NB4 (cell line): ENCODE measurements at regions not wholly inside any gene's neighbourhood (a gene's known extent, or its start where the extent isn't known, plus 50 kb on each side); places are given as distances from the start of the nearest gene placed in this dataset.

Experiments used
- POLR2A ChIP-seq: IDR thresholded peaks from 2 replicates; pipeline ENCODE4 v1.6.1; 2011; ENCODE audit warnings: mild to moderate bottlenecking; ENCODE audit not compliant: insufficient read length; ENCODE audit errors: extremely low read depth
- TF ChIP-seq, protein P1 (sequence below): IDR thresholded peaks from one replicate; pipeline ENCODE4 v1.5.1; 2012; ENCODE audit warnings: low read depth, low read length
- TF ChIP-seq, protein P2 (sequence below): IDR thresholded peaks from 2 replicates; pipeline ENCODE4 v1.6.1; 2011; ENCODE audit warnings: low read depth, low read length

DNA sequence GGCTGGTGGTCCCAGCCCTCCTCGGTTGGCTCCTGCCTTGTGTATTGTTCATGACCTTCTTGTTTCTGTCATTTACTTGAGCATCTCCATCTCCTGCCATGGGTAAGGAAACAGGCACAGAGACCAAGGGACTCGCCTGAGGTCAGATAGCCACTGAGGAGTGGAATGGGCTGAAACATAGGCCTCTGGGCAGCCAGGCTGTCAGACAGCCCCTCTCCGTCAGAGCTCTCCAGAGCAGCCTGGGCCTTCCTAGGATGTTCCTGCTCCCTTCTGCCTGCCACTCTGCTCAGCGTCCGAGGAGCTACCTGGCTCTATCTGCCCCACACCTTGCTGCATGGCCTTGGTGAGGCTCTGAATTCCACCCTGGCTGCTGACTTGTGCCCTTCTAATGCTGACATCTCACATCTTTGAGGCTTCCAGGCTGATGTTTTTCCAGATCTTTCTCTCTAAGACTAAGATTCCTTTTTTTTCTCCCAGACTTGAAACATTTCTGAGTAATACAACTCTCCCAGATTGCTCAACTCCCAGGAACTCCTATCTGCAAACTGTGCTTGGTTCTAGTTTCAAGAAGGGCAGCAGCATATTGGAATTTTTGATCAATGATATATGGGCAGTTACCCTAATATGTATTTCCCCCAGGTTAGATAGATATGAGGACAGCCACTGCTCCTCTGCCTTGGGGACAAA, 67.7 kb downstream of the MCFD2 start:
- TF ChIP-seq, protein P1, sequence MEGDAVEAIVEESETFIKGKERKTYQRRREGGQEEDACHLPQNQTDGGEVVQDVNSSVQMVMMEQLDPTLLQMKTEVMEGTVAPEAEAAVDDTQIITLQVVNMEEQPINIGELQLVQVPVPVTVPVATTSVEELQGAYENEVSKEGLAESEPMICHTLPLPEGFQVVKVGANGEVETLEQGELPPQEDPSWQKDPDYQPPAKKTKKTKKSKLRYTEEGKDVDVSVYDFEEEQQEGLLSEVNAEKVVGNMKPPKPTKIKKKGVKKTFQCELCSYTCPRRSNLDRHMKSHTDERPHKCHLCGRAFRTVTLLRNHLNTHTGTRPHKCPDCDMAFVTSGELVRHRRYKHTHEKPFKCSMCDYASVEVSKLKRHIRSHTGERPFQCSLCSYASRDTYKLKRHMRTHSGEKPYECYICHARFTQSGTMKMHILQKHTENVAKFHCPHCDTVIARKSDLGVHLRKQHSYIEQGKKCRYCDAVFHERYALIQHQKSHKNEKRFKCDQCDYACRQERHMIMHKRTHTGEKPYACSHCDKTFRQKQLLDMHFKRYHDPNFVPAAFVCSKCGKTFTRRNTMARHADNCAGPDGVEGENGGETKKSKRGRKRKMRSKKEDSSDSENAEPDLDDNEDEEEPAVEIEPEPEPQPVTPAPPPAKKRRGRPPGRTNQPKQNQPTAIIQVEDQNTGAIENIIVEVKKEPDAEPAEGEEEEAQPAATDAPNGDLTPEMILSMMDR: no peak
- TF ChIP-seq POLR2A: no peak
- TF ChIP-seq, protein P2, sequence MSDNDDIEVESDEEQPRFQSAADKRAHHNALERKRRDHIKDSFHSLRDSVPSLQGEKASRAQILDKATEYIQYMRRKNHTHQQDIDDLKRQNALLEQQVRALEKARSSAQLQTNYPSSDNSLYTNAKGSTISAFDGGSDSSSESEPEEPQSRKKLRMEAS: no peak
